ENCODE measurements at regions not wholly inside any gene's neighbourhood (a gene's known extent, or its start where the extent isn't known, plus 50 kb on each side); places are given as distances from the start of the nearest gene placed in this dataset.

DNA sequence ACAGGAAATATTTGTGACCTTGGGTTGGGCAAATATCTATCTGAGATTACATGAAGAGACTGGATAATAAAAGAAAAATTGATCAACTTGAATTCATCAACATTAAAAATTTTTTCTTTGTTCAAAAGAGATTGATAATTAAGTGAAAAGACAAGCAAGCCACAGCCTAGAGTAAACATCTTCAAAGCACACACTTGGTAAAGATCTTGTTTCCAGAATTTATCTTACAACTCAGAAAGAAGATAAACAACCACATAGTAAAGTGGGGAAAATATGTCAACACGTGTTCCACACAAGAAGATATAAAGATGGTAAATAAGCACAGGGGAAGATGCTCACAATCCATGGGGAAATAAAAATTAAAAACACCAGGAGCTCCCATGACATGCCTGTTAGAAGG, 195.9 kb downstream of the SOX11 start:
- TF ChIP-seq, protein P1, sequence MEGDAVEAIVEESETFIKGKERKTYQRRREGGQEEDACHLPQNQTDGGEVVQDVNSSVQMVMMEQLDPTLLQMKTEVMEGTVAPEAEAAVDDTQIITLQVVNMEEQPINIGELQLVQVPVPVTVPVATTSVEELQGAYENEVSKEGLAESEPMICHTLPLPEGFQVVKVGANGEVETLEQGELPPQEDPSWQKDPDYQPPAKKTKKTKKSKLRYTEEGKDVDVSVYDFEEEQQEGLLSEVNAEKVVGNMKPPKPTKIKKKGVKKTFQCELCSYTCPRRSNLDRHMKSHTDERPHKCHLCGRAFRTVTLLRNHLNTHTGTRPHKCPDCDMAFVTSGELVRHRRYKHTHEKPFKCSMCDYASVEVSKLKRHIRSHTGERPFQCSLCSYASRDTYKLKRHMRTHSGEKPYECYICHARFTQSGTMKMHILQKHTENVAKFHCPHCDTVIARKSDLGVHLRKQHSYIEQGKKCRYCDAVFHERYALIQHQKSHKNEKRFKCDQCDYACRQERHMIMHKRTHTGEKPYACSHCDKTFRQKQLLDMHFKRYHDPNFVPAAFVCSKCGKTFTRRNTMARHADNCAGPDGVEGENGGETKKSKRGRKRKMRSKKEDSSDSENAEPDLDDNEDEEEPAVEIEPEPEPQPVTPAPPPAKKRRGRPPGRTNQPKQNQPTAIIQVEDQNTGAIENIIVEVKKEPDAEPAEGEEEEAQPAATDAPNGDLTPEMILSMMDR (IDR thresholded peaks at IDR 0.05 in 8 of 11, conservative IDR thresholded peaks at IDR 0.05 in 3 of 11), result no peak
- no peak for TF ChIP-seq POLR2A (IDR thresholded peaks at IDR 0.05)

Measured in spleen (tissue), 7 donors.